K562 (cell line): ENCODE measurements at regions not wholly inside any gene's neighbourhood (a gene's known extent, or its start where the extent isn't known, plus 50 kb on each side); places are given as distances from the start of the nearest gene placed in this dataset.
A peak's percentile ranks its signal among the peaks of the same experiment; 100 is the strongest.

Experiments
- ATAC-seq: fragments of 200-7000 bp; cut with Tn5 transposase; 3 replicates; pipeline ENCODE4 v1.9.1; 2020; ENCODE audit warnings: moderate library complexity
- BruUV-seq: library from RNA; stranded (reverse); fragments of 400-500 nt; replicated peaks from 2 replicates; lab custom pipeline; 2021; lab: Mats Ljungman, UMichigan
- CTCF ChIA-PET: fragments of 300-600 bp; formaldehyde crosslinking; extraction: SDS; loops from one replicate; lab custom pipeline; 2021; ENCODE audit warnings: low intra/inter-chr PET ratio; lab: Yijun Ruan, JAX
- POLR2A ChIA-PET: fragments of 300-600, 350-650 bp; sonication (Branson Sonifier 250); formaldehyde crosslinking; extraction: SDS; loops from one replicate; lab custom pipeline; 2021; ENCODE audit warnings: antibody characterized with exemption, inconsistent platforms; lab: Yijun Ruan, JAX
- DNase-seq, 4 experiments: peaks; one replicate each; pipeline versions ENCODE4 v3.0.0 to v3.0.0-alpha.2; 2011 to 2018; ENCODE audit warnings: low spot score in 3 of 4, mixed read lengths in 3 of 4; ENCODE audit errors: extremely low read depth in 1 of 4
- FAIRE-seq: peaks from 2 replicates; lab custom pipeline; 2011; peaks lifted over from hg19 to GRCh38; lab: Jason Lieb, UNC
- H2AFZ ChIP-seq: 2 replicates; pipeline ENCODE4 v1.6.0; 2011; ENCODE audit warnings: low read depth, low read length, control low read depth, inconsistent platforms
- H3K27ac ChIP-seq: fragments of 200-600 bp; 3 replicates; pipeline ENCODE4 v1.8.0; 2011; ENCODE audit warnings: low read depth, mild to moderate bottlenecking, control low read depth, inconsistent platforms, low read length, moderate library complexity, mixed read lengths; ENCODE audit errors: extremely low read depth
- H3K27me3 ChIP-seq, 2 experiments: fragments of 300-600 bp in 1 of 2; 2 replicates in 1 of 2; 3 replicates in 1 of 2; pipeline versions ENCODE4 v1.6.0 to v1.8.0; 2011; ENCODE audit warnings: inconsistent platforms in 2 of 2, low read length in 2 of 2, mild to moderate bottlenecking in 1 of 2, mixed read lengths in 1 of 2, moderate library complexity in 1 of 2; ENCODE audit not compliant: control insufficient read depth in 2 of 2, insufficient read depth in 2 of 2
- H3K36me3 ChIP-seq: fragments of 300-600 bp; 3 replicates; pipeline ENCODE4 v1.8.0; 2011; ENCODE audit warnings: mild to moderate bottlenecking, low read length, inconsistent platforms; ENCODE audit not compliant: control insufficient read depth, insufficient read depth
- H3K4me1 ChIP-seq, 2 experiments: fragments of 200-600 bp in 1 of 2; replicated peaks in 1 of 2; 2 replicates in 1 of 2; 3 replicates in 1 of 2; pipeline versions ENCODE4 v1.5.1 to v1.8.0; 2011; ENCODE audit warnings: inconsistent platforms in 2 of 2, low read length in 2 of 2, mild to moderate bottlenecking in 1 of 2, mixed read lengths in 1 of 2, moderate library complexity in 1 of 2; ENCODE audit not compliant: control insufficient read depth in 2 of 2, insufficient read depth in 2 of 2
- H3K4me2 ChIP-seq: 2 replicates; pipeline ENCODE4 v1.6.1; 2011; ENCODE audit warnings: low read length, control low read depth, inconsistent platforms, mixed read lengths; ENCODE audit not compliant: insufficient read depth
- H3K4me3 ChIP-seq: fragments of 200-600 bp; sonication (generic), shearing (Covaris generic); 2 replicates; pipeline ENCODE4 v1.5.1; 2016; ENCODE audit warnings: control low read depth, inconsistent platforms
- H3K79me2 ChIP-seq: fragments of 200-600 bp; 3 replicates; pipeline ENCODE4 v1.8.0; 2011; ENCODE audit warnings: low read length, inconsistent platforms; ENCODE audit not compliant: control insufficient read depth, insufficient read depth
- H3K9ac ChIP-seq, 2 experiments: 2 replicates each; pipeline versions ENCODE4 v1.6.0 to v1.6.1; 2011; ENCODE audit warnings: low read depth in 2 of 2, low read length in 2 of 2, control low read depth in 1 of 2, inconsistent platforms in 1 of 2, mild to moderate bottlenecking in 1 of 2, mixed read lengths in 1 of 2; ENCODE audit not compliant: insufficient read depth in 1 of 2
- H3K9me1 ChIP-seq: one replicate; pipeline ENCODE4 v1.6.0; 2011; ENCODE audit warnings: inconsistent platforms, mild to moderate bottlenecking, low read length, moderate library complexity; ENCODE audit not compliant: control insufficient read depth, insufficient read depth
- H3K9me3 ChIP-seq: replicated peaks from 2 replicates; pipeline ENCODE4 v1.5.1; 2011; ENCODE audit warnings: low read depth, low read length, inconsistent platforms; ENCODE audit not compliant: control insufficient read depth, insufficient read depth
- H4K20me1 ChIP-seq: replicated peaks from 2 replicates; pipeline ENCODE4 v1.6.1; 2011; ENCODE audit warnings: low read length, inconsistent platforms, mixed read lengths; ENCODE audit not compliant: control insufficient read depth, insufficient read depth
- ASH1L ChIP-seq: fragments of 450-650 bp; IDR thresholded peaks from 2 replicates; pipeline ENCODE4 v1.6.1; 2018; ENCODE audit warnings: borderline replicate concordance, mild to moderate bottlenecking, low read depth; ENCODE audit not compliant: partially characterized antibody
- KLF16 ChIP-seq: IDR thresholded peaks from 2 replicates; pipeline ENCODE4 v1.6.1; 2016; ENCODE audit warnings: antibody characterized with exemption
- PTRF ChIP-seq: fragments of 450-650 bp; IDR thresholded peaks from 2 replicates; pipeline ENCODE4 v1.6.1; 2016; ENCODE audit warnings: mild to moderate bottlenecking, missing genetic modification characterization, missing compliant biosample characterization
- RBM25 ChIP-seq: fragments of 200-400 bp; formaldehyde crosslinking; IDR thresholded peaks from 2 replicates; pipeline ENCODE4 v1.6.1; 2018; ENCODE audit warnings: low read length, low read depth, moderate library complexity; ENCODE audit not compliant: severe bottlenecking
- WGBS: fragments of 100-300 bp; shearing (Covaris generic); methylation state at CpG from one replicate; pipeline ENCODE4 v1.1.6; 2016; ENCODE audit warnings: low coverage, mixed read lengths; ENCODE audit not compliant: insufficient coverage; ENCODE audit errors: missing lambda C conversion rate; 5-methylcytosine and 5-hydroxymethylcytosine counted together
- in situ Hi-C: fragments of 300-500 bp; cut with MboI; formaldehyde crosslinking; loops from 4 replicates; pipeline ENCODE4 v1.15.0; 2018; ENCODE audit warnings: inconsistent platforms, mixed read lengths
- intact Hi-C: fragments of 100-400 bp; cut with micrococcal nuclease; formaldehyde crosslinking; loops from 2 replicates; pipeline ENCODE4 v1.14.2; 2022
- TF ChIP-seq, protein P1 (sequence below): fragments of 250-450 bp; sonication (Bioruptor Pico); IDR thresholded peaks from 2 replicates; pipeline ENCODE4 v1.8.0; 2021; ENCODE audit warnings: moderate library complexity, mild to moderate bottlenecking, inconsistent platforms

DNA sequence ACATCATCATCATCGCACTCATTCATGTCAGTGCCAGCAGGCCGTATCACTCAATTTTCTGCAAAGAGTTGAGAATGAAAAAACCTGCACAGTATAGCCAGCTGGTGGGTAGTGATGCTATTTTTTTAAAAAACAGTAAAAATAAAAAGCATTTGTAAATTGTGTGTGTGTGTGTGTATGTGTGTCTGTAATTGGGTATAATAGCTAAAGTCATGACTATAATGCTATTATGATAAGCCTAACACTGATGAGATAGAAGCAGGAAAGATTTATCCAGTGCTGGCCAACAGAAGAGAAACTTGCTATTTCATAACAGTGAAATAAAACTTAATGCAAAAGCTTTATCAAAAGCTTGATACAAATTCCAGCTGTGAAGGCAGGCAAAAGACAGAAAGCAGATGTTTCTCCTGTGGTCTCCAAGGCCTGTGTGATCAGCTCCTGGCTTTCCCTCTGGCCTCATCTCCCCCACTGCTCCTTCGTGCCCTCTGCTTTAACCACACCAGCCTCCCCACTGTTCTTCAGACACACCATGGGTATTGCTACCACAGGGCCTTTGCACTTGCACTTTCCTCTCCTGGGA, 206.2 kb upstream of the IRX5 start:
- CTCF ChIA-PET: no interaction called here
- POLR2A ChIA-PET: no interaction called here
- peak; percentile 5 for TF ChIP-seq RBM25
- TF ChIP-seq, protein P1, sequence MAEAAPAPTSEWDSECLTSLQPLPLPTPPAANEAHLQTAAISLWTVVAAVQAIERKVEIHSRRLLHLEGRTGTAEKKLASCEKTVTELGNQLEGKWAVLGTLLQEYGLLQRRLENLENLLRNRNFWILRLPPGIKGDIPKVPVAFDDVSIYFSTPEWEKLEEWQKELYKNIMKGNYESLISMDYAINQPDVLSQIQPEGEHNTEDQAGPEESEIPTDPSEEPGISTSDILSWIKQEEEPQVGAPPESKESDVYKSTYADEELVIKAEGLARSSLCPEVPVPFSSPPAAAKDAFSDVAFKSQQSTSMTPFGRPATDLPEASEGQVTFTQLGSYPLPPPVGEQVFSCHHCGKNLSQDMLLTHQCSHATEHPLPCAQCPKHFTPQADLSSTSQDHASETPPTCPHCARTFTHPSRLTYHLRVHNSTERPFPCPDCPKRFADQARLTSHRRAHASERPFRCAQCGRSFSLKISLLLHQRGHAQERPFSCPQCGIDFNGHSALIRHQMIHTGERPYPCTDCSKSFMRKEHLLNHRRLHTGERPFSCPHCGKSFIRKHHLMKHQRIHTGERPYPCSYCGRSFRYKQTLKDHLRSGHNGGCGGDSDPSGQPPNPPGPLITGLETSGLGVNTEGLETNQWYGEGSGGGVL (CRISPR knock-in tag): no peak
- TF ChIP-seq ASH1L: no peak
- no peak for TF ChIP-seq KLF16
- TF ChIP-seq PTRF (tag): no peak
- DNase-seq: no peak
- Histone ChIP-seq H3K36me3 (no peaks in the 10 kb centered on the region), H2AFZ (no peak overlapping the region), H3K4me1 (no peaks in the 10 kb centered on the region), H3K9ac (no peak overlapping the region), H3K9me3 (no peaks in the 10 kb centered on the region), H4K20me1 (no peaks in the 10 kb centered on the region), H3K4me2 (no peak overlapping the region), H3K4me3 (no peak overlapping the region), H3K27ac (no peak overlapping the region), H3K9me1 (no peaks in the 10 kb centered on the region), H3K27me3 (no peaks in the 10 kb centered on the region), H3K79me2 (no peaks in the 10 kb centered on the region)
- BruUV-seq: no TSS peak
- WGBS: 0% methylated on average over 3 of the region's 3 CpGs
- FAIRE-seq: no peak
- intact Hi-C loops (no loop called here), in situ Hi-C loops (no loop called here)
- ATAC-seq: no peak
